Ascending aorta (tissue), 2 donors: ENCODE measurements at regions not wholly inside any gene's neighbourhood (a gene's known extent, or its start where the extent isn't known, plus 50 kb on each side); places are given as distances from the start of the nearest gene placed in this dataset.

Experiments used
- DNase-seq, 2 donors: peaks; one replicate each; pipeline ENCODE4 v3.0.0-alpha.2; 2019; ENCODE audit warnings: low spot score in 2 of 2
- H3K27ac ChIP-seq, 2 donors: fragments of 200-600 bp; sonication (generic); one replicate each; pipeline ENCODE4 v1.5.1; 2016 to 2017; ENCODE audit warnings: mild to moderate bottlenecking in 1 of 2
- H3K27me3 ChIP-seq: fragments of 200-600 bp; sonication (generic); one replicate; pipeline ENCODE4 v1.5.1; 2017
- H3K36me3 ChIP-seq, 2 donors: fragments of 200-600 bp; sonication (generic); one replicate each; pipeline ENCODE4 v1.5.1; 2016
- H3K4me1 ChIP-seq, 2 donors: fragments of 200-600 bp; sonication (generic); one replicate each; pipeline ENCODE4 v1.5.1; 2016 to 2017; ENCODE audit warnings: mild to moderate bottlenecking in 1 of 2
- H3K4me3 ChIP-seq, 2 donors: fragments of 200-600 bp; sonication (generic); one replicate each; pipeline ENCODE4 v1.5.1; 2016 to 2017; ENCODE audit warnings: mild to moderate bottlenecking in 1 of 2
- H3K9me3 ChIP-seq, 2 donors: fragments of 200-600 bp; sonication (generic); one replicate each; pipeline ENCODE4 v1.5.1; 2016
- CTCF ChIP-seq, 3 experiments: fragments of 200-600 bp in 2 of 3; fragments of 450-650 bp in 1 of 3; sonication (generic) in 2 of 3; IDR thresholded peaks; one replicate each; pipeline ENCODE4 v1.5.1; 2016 to 2019; ENCODE audit warnings: antibody characterized with exemption in 3 of 3, mild to moderate bottlenecking in 1 of 3, moderate library complexity in 1 of 3
- intact Hi-C: fragments of 100-400 bp; cut with DNase I; formaldehyde crosslinking; loops from one replicate; pipeline ENCODE4 v1.15.1; 2023

- H3K27ac ChIP-seq, result no peak overlapping the region
- no peak overlapping the region for H3K4me3 ChIP-seq
- H3K36me3 ChIP-seq, result no peaks in the 10 kb centered on the region
- H3K4me1 ChIP-seq, result no peaks in the 10 kb centered on the region
- no peaks in the 10 kb centered on the region for H3K27me3 ChIP-seq
- no peak for TF ChIP-seq CTCF (IDR thresholded peaks at IDR 0.05)
- DNase-seq, result no peak
- intact Hi-C loops, result no loop called here
- H3K9me3 ChIP-seq, result no peaks in the 10 kb centered on the region
These were observed 206.0 kb downstream of the SPP2 start for GRCh38 chr2:234256516-234256915.

GRCh38 chr2:234254783-234255521 lies 204.4 kb downstream of the SPP2 start:
- DNase-seq, result no peak
- no peaks in the 10 kb centered on the region for H3K36me3 ChIP-seq

GRCh38 chr2:234252772-234253171 lies 202.3 kb downstream of the SPP2 start:
- no peak overlapping the region for H3K27ac ChIP-seq
- no peaks in the 10 kb centered on the region for H3K27me3 ChIP-seq
- DNase-seq, result no peak
- no peaks in the 10 kb centered on the region for H3K36me3 ChIP-seq
- no peak for TF ChIP-seq CTCF (IDR thresholded peaks at IDR 0.05)
- no peaks in the 10 kb centered on the region for H3K9me3 ChIP-seq
- H3K4me3 ChIP-seq, result no peak overlapping the region
- no peaks in the 10 kb centered on the region for H3K4me1 ChIP-seq
- intact Hi-C loops, result no loop called here

More at GRCh38 chr2:234254783-234255521, 204.4 kb downstream of the SPP2 start:
- no peak for TF ChIP-seq CTCF (IDR thresholded peaks at IDR 0.05)
- Histone ChIP-seq H3K4me3 (no peak overlapping the region), H3K27ac (no peak overlapping the region), H3K4me1 (no peaks in the 10 kb centered on the region), H3K9me3 (no peaks in the 10 kb centered on the region), H3K27me3 (no peaks in the 10 kb centered on the region)
- intact Hi-C loops, result no loop called here

GRCh38 chr2:234251326-234252271 lies 201.1 kb downstream of the SPP2 start:
- intact Hi-C loops, result no loop called here
- TF ChIP-seq CTCF (IDR thresholded peaks at IDR 0.05), result no peak
- Histone ChIP-seq H3K4me1 (no peaks in the 10 kb centered on the region), H3K27ac (no peak overlapping the region), H3K36me3 (no peaks in the 10 kb centered on the region), H3K4me3 (no peak overlapping the region), H3K9me3 (no peaks in the 10 kb centered on the region), H3K27me3 (no peaks in the 10 kb centered on the region)
- no peak for DNase-seq

- Histone ChIP-seq H3K4me3 (no peak overlapping the region), H3K36me3 (no peaks in the 10 kb centered on the region), H3K27ac (no peak overlapping the region), H3K27me3 (no peaks in the 10 kb centered on the region), H3K4me1 (no peaks in the 10 kb centered on the region), H3K9me3 (no peaks in the 10 kb centered on the region)
- TF ChIP-seq CTCF (IDR thresholded peaks at IDR 0.05), result no peak
- intact Hi-C loops, result no loop called here
- no peak for DNase-seq
These were observed 200.4 kb downstream of the SPP2 start for GRCh38 chr2:234250926-234251325.
